SH-SY5Y (cell line): ENCODE measurements at regions not wholly inside any gene's neighbourhood (a gene's known extent, or its start where the extent isn't known, plus 50 kb on each side); places are given as distances from the start of the nearest gene placed in this dataset.

Experiments
- GATA2 ChIP-seq: IDR thresholded peaks from 2 replicates; pipeline ENCODE4 v1.6.1; 2011; ENCODE audit warnings: mild to moderate bottlenecking, low read depth, low read length
- GATA3 ChIP-seq: IDR thresholded peaks from 2 replicates; pipeline ENCODE4 v1.6.1; 2011; ENCODE audit warnings: low read depth, mild to moderate bottlenecking, low read length, moderate library complexity

DNA sequence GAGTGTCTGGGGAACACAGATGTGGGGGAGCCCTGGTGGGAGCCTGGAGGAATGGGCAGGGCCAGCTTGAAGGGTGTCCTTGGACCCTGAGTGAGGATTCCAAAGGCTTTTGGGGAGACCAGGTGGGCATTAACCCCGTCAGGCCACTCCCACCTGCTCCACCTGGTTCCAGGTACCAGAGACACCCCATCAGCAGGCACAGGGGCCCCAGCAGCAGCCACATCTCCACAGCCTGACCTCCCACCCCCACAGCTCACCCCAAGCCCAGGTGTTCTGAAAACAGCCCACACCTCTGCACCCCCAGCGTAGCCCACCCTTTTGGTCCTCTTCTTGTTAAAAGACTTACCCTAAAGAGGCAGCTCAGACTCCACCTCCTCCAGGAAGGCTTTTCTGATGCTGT lies 102.1 kb upstream of the PRR20G start:
- TF ChIP-seq GATA3, result no peak
- TF ChIP-seq GATA2, result no peak
